ENCODE measurements at regions not wholly inside any gene's neighbourhood (a gene's known extent, or its start where the extent isn't known, plus 50 kb on each side); places are given as distances from the start of the nearest gene placed in this dataset.
"Not testable (repeated sequence)": the region's sequence is repeated elsewhere in the genome, so short reads cannot be mapped to it uniquely, and the experiment has no call there.

DNA sequence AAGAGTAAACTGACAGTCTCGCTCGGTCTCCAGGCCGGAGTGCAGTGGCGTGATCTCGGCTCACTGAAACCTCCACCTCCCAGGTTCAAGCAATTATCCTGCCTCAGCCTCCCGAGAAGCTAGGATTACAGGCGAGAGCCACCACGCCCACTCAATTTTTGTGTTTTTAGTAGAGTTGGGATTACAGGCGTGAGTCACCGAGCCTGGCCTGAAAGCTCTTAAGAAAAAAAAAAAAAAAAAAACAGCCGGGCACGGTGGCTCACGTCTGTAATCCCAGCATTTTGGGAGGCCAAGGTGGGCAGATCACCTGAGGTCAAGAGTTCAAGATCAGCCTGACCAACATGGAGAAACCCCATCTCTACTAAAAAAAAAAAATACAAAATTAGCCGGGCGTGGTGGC lies 55.3 kb upstream of the THOC2 start:
- H3K4me3 ChIP-seq (ENCODE audit: low read depth, low read length); H3K79me2 ChIP-seq (ENCODE audit: control insufficient read depth, insufficient read depth, low read length, unreplicated experiment); H3K27ac ChIP-seq (ENCODE audit: low read depth, low read length); H3K27me3 ChIP-seq (ENCODE audit: insufficient read depth, low read length); H3K4me1 ChIP-seq (ENCODE audit: control insufficient read depth, insufficient read depth, low read length, unreplicated experiment); H2AFZ ChIP-seq (ENCODE audit: low read length, unreplicated experiment); H3K36me3 ChIP-seq (ENCODE audit: insufficient read depth, low read length): not testable (repeated sequence)

DNA sequence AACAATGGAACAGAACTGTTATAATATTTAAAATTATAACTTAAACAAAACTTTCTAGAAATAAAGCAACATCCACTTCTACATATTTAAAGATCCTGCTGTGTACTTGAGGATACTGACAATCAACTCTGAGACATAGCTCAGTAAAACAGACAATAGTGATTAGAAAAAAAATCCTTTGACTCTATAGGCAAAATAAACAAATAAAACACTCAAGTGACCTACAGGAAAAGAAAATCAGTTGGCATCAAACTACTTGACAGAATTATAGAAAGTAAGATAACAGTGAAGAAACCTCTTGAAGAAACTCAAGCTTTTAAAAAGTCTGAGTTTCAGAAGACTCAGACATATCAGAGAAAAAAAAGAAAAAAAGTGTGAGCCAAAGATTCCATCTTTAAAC lies 55.9 kb upstream of the THOC2 start:
- H2AFZ ChIP-seq (ENCODE audit: low read length, unreplicated experiment): no peak overlapping the region
- H3K4me3 ChIP-seq (ENCODE audit: low read depth, low read length): no peak overlapping the region
- H3K36me3 ChIP-seq (ENCODE audit: insufficient read depth, low read length): no peaks in the 10 kb centered on the region
- no peak overlapping the region for H3K27ac ChIP-seq (ENCODE audit: low read depth, low read length)
- H3K27me3 ChIP-seq (ENCODE audit: insufficient read depth, low read length): no peaks in the 10 kb centered on the region
- no peaks in the 10 kb centered on the region for H3K4me1 ChIP-seq (ENCODE audit: control insufficient read depth, insufficient read depth, low read length, unreplicated experiment)
- H3K79me2 ChIP-seq (ENCODE audit: control insufficient read depth, insufficient read depth, low read length, unreplicated experiment): no peaks in the 10 kb centered on the region

- Histone ChIP-seq H3K4me1 (ENCODE audit: control insufficient read depth, insufficient read depth, low read length, unreplicated experiment) (peaks cover 7% of the 10 kb centered on the region), H2AFZ (ENCODE audit: low read length, unreplicated experiment) (no peak overlapping the region), H3K27me3 (ENCODE audit: insufficient read depth, low read length) (no peaks in the 10 kb centered on the region), H3K27ac (ENCODE audit: low read depth, low read length) (no peak overlapping the region), H3K79me2 (ENCODE audit: control insufficient read depth, insufficient read depth, low read length, unreplicated experiment) (no peaks in the 10 kb centered on the region), H3K4me3 (ENCODE audit: low read depth, low read length) (no peak overlapping the region), H3K36me3 (ENCODE audit: insufficient read depth, low read length) (no peaks in the 10 kb centered on the region)
Observed at GRCh38 chrX:123797543-123798447, 62.1 kb upstream of the XIAP start.

DNA sequence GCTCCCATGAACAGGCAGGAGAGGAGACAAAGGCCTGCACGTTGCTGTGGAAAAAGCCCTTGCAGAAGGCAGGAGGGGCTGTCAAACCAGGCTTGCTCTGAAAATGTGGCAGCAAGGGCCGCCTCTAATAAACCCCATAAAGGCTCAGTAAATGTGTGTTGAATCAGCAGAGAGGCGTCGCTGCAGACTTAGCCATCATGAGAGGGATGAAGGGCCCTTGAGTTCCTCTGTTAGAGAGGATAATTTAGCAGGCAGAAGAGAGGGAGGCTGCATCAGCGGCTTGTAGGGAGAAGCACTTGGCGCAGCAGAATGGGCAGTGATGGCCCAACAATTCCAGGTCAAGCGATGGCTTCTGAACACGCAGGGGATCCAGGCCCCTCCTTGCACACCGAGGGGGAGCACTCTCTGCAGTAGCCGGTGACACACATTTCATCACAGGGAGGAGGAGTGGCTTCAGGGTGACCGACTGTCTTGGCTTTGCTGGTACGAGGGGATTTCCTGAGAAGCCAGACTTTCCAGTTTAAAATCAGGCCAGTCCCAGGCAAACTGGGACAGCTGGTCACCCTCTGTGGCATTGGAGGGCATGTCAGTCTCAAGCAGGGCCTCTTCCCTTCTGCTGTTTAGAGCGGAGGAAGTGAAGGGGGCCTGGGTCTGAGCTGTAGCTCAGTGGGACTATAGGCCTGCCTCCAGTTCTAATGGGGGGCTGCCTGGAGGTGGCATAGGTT lies 61.0 kb upstream of the XIAP start:
- H2AFZ ChIP-seq (ENCODE audit: low read length, unreplicated experiment); H3K36me3 ChIP-seq (ENCODE audit: insufficient read depth, low read length); H3K79me2 ChIP-seq (ENCODE audit: control insufficient read depth, insufficient read depth, low read length, unreplicated experiment); H3K4me1 ChIP-seq (ENCODE audit: control insufficient read depth, insufficient read depth, low read length, unreplicated experiment); H3K27me3 ChIP-seq (ENCODE audit: insufficient read depth, low read length); H3K27ac ChIP-seq (ENCODE audit: low read depth, low read length); H3K4me3 ChIP-seq (ENCODE audit: low read depth, low read length): not testable (repeated sequence)

DNA sequence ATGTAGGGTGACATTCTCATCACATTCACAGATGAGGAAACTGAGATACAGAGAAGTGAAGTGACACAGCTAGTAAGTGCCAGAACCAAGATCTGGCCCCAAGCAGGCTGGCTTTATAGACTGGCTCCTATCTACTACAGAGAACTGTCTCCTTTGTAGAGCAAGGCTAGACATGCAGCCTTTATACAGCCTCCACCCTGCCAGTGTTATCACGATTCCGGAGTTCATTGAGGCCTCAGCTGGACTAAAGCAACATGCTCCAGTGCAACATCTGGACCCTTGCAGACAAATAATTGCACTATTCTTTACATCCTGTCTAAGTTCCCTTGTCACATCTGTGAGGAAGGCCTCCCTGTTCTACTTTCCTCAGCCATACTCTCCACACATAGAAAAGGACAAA lies 58.0 kb upstream of the XIAP start:
- Histone ChIP-seq H2AFZ (ENCODE audit: low read length, unreplicated experiment) (no peak overlapping the region), H3K27me3 (ENCODE audit: insufficient read depth, low read length) (no peaks in the 10 kb centered on the region), H3K36me3 (ENCODE audit: insufficient read depth, low read length) (no peaks in the 10 kb centered on the region), H3K79me2 (ENCODE audit: control insufficient read depth, insufficient read depth, low read length, unreplicated experiment) (no peaks in the 10 kb centered on the region), H3K27ac (ENCODE audit: low read depth, low read length) (no peak overlapping the region), H3K4me1 (ENCODE audit: control insufficient read depth, insufficient read depth, low read length, unreplicated experiment) (peaks cover 12% of the 10 kb centered on the region), H3K4me3 (ENCODE audit: low read depth, low read length) (no peak overlapping the region)

DNA sequence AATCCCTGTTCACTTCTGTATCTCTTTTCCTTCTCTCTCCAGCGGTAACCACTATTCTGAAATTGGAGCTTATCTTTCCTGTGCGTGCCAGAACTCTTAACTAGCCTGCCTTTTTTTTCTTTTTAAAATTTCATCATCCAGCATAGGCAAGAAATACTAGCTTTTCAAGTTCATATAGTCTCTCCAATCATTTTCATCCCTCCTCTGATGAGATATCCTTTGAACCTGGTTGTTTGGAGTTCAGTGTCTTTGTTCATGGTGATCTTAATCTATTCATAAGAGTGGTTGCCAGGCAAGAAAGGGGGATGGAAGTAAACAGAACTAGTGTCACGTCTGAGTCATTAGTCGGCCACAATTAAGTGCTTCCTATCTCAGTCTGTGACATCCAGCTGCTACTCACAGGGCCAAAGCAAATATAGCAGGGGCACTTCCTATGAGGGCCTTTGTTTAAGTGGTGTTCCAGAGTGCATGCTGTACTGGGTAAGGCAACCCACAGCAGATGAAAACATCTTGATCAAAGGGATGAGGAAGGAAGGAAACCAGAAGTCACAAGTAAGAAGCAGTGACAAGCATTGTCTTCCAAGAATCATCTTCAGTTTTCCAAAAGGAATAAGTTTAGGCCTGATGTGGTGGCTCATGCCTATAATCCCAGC lies 56.4 kb upstream of the XIAP start:
- no peaks in the 10 kb centered on the region for H3K79me2 ChIP-seq (ENCODE audit: control insufficient read depth, insufficient read depth, low read length, unreplicated experiment)
- H3K4me3 ChIP-seq (ENCODE audit: low read depth, low read length): no peak overlapping the region
- H3K36me3 ChIP-seq (ENCODE audit: insufficient read depth, low read length): no peaks in the 10 kb centered on the region
- peak overlapping the region; percentile 84 for H3K27ac ChIP-seq (ENCODE audit: low read depth, low read length)
- no peak overlapping the region for H2AFZ ChIP-seq (ENCODE audit: low read length, unreplicated experiment)
- no peaks in the 10 kb centered on the region for H3K27me3 ChIP-seq (ENCODE audit: insufficient read depth, low read length)
- H3K4me1 ChIP-seq (ENCODE audit: control insufficient read depth, insufficient read depth, low read length, unreplicated experiment): peaks cover 17% of the 10 kb centered on the region

GRCh38 chrX:123803984-123804365 lies 55.9 kb upstream of the XIAP start:
- Histone ChIP-seq H3K27ac (ENCODE audit: low read depth, low read length) (peak overlapping the region; percentile 84), H3K4me1 (ENCODE audit: control insufficient read depth, insufficient read depth, low read length, unreplicated experiment) (peaks cover 17% of the 10 kb centered on the region)
- H3K79me2 ChIP-seq (ENCODE audit: control insufficient read depth, insufficient read depth, low read length, unreplicated experiment); H2AFZ ChIP-seq (ENCODE audit: low read length, unreplicated experiment); H3K27me3 ChIP-seq (ENCODE audit: insufficient read depth, low read length); H3K36me3 ChIP-seq (ENCODE audit: insufficient read depth, low read length); H3K4me3 ChIP-seq (ENCODE audit: low read depth, low read length): not testable (repeated sequence)

- Histone ChIP-seq H3K4me1 (ENCODE audit: control insufficient read depth, insufficient read depth, low read length, unreplicated experiment) (peaks cover 11% of the 10 kb centered on the region), H3K36me3 (ENCODE audit: insufficient read depth, low read length) (no peaks in the 10 kb centered on the region), H3K79me2 (ENCODE audit: control insufficient read depth, insufficient read depth, low read length, unreplicated experiment) (no peaks in the 10 kb centered on the region), H3K27ac (ENCODE audit: low read depth, low read length) (no peak overlapping the region), H3K27me3 (ENCODE audit: insufficient read depth, low read length) (no peaks in the 10 kb centered on the region), H2AFZ (ENCODE audit: low read length, unreplicated experiment) (no peak overlapping the region), H3K4me3 (ENCODE audit: low read depth, low read length) (no peak overlapping the region)
Observed at GRCh38 chrX:123807835-123808416, 51.9 kb upstream of the XIAP start.

DNA sequence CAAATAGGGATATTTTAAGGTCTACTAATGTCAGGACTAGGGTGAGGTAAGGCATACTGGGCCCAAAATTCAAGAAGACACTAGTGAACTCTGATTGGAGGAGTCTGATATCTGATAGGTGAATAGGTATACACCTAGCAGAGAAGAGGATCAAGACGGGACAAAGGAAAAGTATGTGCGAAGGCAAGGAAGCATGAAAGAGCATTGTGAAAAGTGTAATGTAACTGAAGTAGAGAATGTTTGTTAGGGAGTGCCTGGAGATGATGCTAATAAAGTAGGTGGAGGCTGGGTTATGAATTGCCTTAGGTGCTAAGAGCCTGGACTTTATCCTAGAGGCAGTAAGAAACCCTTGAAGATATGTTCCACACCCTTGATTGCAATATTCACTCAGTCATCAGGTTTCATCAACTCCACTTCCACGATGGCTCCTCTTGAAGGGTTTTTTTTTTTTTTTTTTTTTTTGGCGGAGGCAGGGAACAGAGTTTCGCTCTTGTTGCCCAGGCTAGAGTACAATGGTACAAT lies 49.9 kb upstream of the XIAP start:
- H3K4me3 ChIP-seq (ENCODE audit: low read depth, low read length): no peak overlapping the region
- H2AFZ ChIP-seq (ENCODE audit: low read length, unreplicated experiment): no peak overlapping the region
- H3K27ac ChIP-seq (ENCODE audit: low read depth, low read length): no peak overlapping the region
- peaks cover 8% of the 10 kb centered on the region for H3K4me1 ChIP-seq (ENCODE audit: control insufficient read depth, insufficient read depth, low read length, unreplicated experiment)
- no peaks in the 10 kb centered on the region for H3K79me2 ChIP-seq (ENCODE audit: control insufficient read depth, insufficient read depth, low read length, unreplicated experiment)
- no peaks in the 10 kb centered on the region for H3K36me3 ChIP-seq (ENCODE audit: insufficient read depth, low read length)
- no peaks in the 10 kb centered on the region for H3K27me3 ChIP-seq (ENCODE audit: insufficient read depth, low read length)

All from ACC112 (cell line).